ENCODE measurements at regions not wholly inside any gene's neighbourhood (a gene's known extent, or its start where the extent isn't known, plus 50 kb on each side); places are given as distances from the start of the nearest gene placed in this dataset.

DNA sequence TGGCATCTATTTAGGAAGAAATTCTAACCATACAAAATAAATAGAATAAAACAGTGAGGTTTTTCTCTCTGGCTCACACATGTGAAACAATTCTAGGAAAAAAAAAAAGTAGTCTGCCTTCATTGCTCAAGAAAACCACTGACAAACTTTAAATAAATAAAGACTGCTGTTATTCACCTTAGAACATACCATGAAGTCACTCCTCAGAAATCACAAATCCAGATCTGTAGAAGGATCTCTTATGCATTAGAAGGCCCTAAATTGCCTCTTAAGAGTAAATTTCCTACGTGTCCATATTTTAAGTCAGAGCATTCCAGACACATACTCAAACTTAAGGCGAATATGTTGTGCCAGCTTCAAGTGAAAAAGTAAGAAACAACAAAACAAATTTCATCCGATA lies 217.3 kb downstream of the ZIC4 start:
- no peak for TF ChIP-seq CTCF (IDR thresholded peaks at IDR 0.05; ENCODE audit: low read depth, low read length)
- no peak overlapping the region for H3K4me3 ChIP-seq (ENCODE audit: low read depth, low read length)
- CTCF ChIA-PET = interaction anchor here (1.1 kb wide), 1 partner anchor 442 kb away, joined by 3 read pairs; no protein-coding TSS in a partner anchor
- no peaks in the 10 kb centered on the region for H3K27me3 ChIP-seq (ENCODE audit: control insufficient read depth, insufficient read depth, low read length)
- POLR2A ChIA-PET = no interaction called here
- DNase-seq (ENCODE audit: low read depth, low spot score) = no peak
- H3K27ac ChIP-seq (ENCODE audit: low read depth, low read length) = no peak overlapping the region
- H3K9me3 ChIP-seq (ENCODE audit: control insufficient read depth, insufficient read depth, low read length) = no peaks in the 10 kb centered on the region

DNA sequence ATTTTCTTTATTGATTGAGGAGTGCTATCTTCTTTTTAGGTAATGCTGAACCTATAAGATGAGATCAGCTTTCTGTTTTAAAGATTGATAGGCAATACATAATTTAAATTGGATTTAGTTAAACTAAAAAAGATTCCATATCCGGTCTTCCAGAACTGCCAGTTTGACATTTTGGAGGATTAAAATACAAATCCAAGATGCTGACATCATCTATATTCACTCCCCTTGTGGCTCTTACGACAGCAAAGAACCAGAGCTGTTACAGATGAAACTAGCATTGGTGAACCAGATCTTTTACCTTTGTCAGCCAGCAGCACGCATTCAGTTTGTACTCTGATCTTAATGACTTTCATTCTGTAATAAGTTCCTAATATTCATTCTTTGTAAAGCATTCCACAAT lies 218.7 kb downstream of the ZIC4 start:
- no peaks in the 10 kb centered on the region for H3K27me3 ChIP-seq (ENCODE audit: control insufficient read depth, insufficient read depth, low read length)
- CTCF ChIA-PET = no interaction called here
- no peak overlapping the region for H3K4me3 ChIP-seq (ENCODE audit: low read depth, low read length)
- no peak overlapping the region for H3K27ac ChIP-seq (ENCODE audit: low read depth, low read length)
- DNase-seq (ENCODE audit: low read depth, low spot score) = no peak
- no peak for TF ChIP-seq CTCF (IDR thresholded peaks at IDR 0.05; ENCODE audit: low read depth, low read length)
- H3K9me3 ChIP-seq (ENCODE audit: control insufficient read depth, insufficient read depth, low read length) = no peaks in the 10 kb centered on the region
- POLR2A ChIA-PET = no interaction called here

DNA sequence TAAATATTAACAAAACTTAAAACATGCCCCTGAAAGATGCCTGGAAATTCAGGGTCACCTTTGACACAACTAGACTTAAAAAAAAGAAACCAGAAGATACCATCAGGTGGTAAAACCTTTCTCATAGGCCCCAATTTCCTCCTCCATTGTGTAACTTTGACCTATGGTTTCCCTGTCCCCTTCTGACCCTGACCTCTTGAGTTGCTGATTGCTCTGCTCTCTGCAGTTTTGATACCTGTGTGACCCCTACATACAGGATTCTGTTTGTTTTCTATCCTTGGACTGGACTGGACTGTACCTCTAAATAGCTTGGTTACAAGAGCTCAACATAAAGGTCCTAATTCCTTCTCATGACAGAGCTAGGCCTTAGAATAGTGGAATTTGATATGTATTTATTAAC lies 220.6 kb downstream of the ZIC4 start:
- H3K27me3 ChIP-seq (ENCODE audit: control insufficient read depth, insufficient read depth, low read length) = no peaks in the 10 kb centered on the region
- H3K9me3 ChIP-seq (ENCODE audit: control insufficient read depth, insufficient read depth, low read length) = no peaks in the 10 kb centered on the region
- no peak overlapping the region for H3K27ac ChIP-seq (ENCODE audit: low read depth, low read length)
- no peak overlapping the region for H3K4me3 ChIP-seq (ENCODE audit: low read depth, low read length)
- no peak for DNase-seq (ENCODE audit: low read depth, low spot score)
- CTCF ChIA-PET = no interaction called here
- TF ChIP-seq CTCF (IDR thresholded peaks at IDR 0.05; ENCODE audit: low read depth, low read length) = no peak
- POLR2A ChIA-PET = no interaction called here

DNA sequence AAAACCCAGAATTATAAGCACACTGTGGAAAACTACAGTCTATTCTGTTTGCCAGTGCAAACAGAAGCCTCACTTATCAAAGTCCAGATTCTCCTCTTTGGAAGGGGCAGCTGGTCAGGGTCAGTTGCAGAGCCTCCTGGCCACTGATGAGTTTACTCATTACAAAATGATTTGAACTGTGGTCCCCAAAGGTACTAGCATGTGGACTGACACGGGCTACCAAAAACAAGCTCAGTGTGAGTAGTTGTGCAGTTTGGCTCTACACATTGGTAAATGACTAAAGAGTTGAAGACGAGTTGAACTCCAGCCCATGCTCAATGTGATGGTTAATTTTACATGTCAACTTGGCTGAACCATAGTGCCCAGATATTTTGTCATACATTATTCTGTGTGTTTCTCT lies 221.5 kb downstream of the ZIC4 start:
- no peak for DNase-seq (ENCODE audit: low read depth, low spot score)
- H3K4me3 ChIP-seq (ENCODE audit: low read depth, low read length) = no peak overlapping the region
- CTCF ChIA-PET = no interaction called here
- no peak overlapping the region for H3K27ac ChIP-seq (ENCODE audit: low read depth, low read length)
- H3K27me3 ChIP-seq (ENCODE audit: control insufficient read depth, insufficient read depth, low read length) = no peaks in the 10 kb centered on the region
- POLR2A ChIA-PET = no interaction called here
- no peaks in the 10 kb centered on the region for H3K9me3 ChIP-seq (ENCODE audit: control insufficient read depth, insufficient read depth, low read length)
- no peak for TF ChIP-seq CTCF (IDR thresholded peaks at IDR 0.05; ENCODE audit: low read depth, low read length)

DNA sequence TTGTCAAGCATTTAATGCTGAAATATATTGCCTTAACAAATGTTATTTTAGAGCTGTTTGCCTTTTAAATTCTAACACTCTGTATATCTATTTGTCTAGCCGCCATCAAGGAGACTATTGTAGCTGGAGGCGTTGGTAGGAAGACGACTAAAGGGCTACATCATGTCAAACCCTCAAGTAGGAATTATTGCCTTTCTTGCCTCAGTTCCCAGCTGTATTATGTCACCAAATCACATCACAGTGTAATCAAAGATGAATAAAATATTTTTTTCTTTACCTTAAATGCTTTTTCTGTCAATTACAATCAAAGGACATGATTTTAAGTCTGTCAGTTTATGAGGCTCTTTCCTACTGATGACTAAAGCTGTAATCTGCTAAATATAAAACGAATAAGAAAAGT lies 233.1 kb downstream of the ZIC4 start:
- no peak for TF ChIP-seq CTCF (IDR thresholded peaks at IDR 0.05; ENCODE audit: low read depth, low read length)
- DNase-seq (ENCODE audit: low read depth, low spot score) = no peak
- H3K27ac ChIP-seq (ENCODE audit: low read depth, low read length) = no peak overlapping the region
- H3K4me3 ChIP-seq (ENCODE audit: low read depth, low read length) = no peak overlapping the region
- H3K9me3 ChIP-seq (ENCODE audit: control insufficient read depth, insufficient read depth, low read length) = no peaks in the 10 kb centered on the region
- POLR2A ChIA-PET = no interaction called here
- CTCF ChIA-PET = interaction anchor here (0.5 to 1.6 kb wide), 3 partner anchors 18 to 427 kb away, joined by 3 to 5 read pairs (median 3); no protein-coding TSS in a partner anchor
- H3K27me3 ChIP-seq (ENCODE audit: control insufficient read depth, insufficient read depth, low read length) = no peaks in the 10 kb centered on the region
